WERI-Rb-1 (cell line): ENCODE measurements at regions not wholly inside any gene's neighbourhood (a gene's known extent, or its start where the extent isn't known, plus 50 kb on each side); places are given as distances from the start of the nearest gene placed in this dataset.

Source experiments
- DNase-seq: peaks from one replicate; pipeline ENCODE4 v3.0.0-alpha.2; 2020
- H3K27ac ChIP-seq: fragments of 250-450 bp; sonication (Bioruptor Pico); 2 replicates; pipeline ENCODE4 v1.5.1; 2020; ENCODE audit warnings: mild to moderate bottlenecking, moderate library complexity
- H3K27me3 ChIP-seq: fragments of 250-450 bp; sonication (Bioruptor Pico); 2 replicates; pipeline ENCODE4 v1.5.1; 2021; ENCODE audit warnings: mild to moderate bottlenecking, low read depth, moderate library complexity; ENCODE audit not compliant: insufficient read depth, severe bottlenecking
- H3K36me3 ChIP-seq: fragments of 250-450 bp; sonication (Bioruptor Pico); 2 replicates; pipeline ENCODE4 v1.5.1; 2020; ENCODE audit warnings: mild to moderate bottlenecking, moderate library complexity
- H3K4me3 ChIP-seq: 2 replicates; pipeline ENCODE4 v1.5.1; 2011; ENCODE audit warnings: low read depth, mild to moderate bottlenecking, control low read depth, low read length
- H3K9me3 ChIP-seq: fragments of 250-450 bp; sonication (Bioruptor Pico); 2 replicates; pipeline ENCODE4 v1.5.1; 2021; ENCODE audit warnings: mild to moderate bottlenecking, moderate library complexity; ENCODE audit not compliant: severe bottlenecking
- CTCF ChIP-seq: IDR thresholded peaks from 2 replicates; pipeline ENCODE4 v1.5.1; 2011; ENCODE audit warnings: low read depth, mild to moderate bottlenecking, control low read depth, inconsistent platforms, low read length

GRCh38 chr11:32313477-32313876, 121.9 kb downstream of the WT1 start:
- DNase-seq = no peak
- no peaks in the 10 kb centered on the region for H3K27me3 ChIP-seq
- H3K9me3 ChIP-seq = peaks cover 4% of the 10 kb centered on the region
- no peak overlapping the region for H3K27ac ChIP-seq
- no peaks in the 10 kb centered on the region for H3K36me3 ChIP-seq
- TF ChIP-seq CTCF = no peak
- H3K4me3 ChIP-seq = no peak overlapping the region

GRCh38 chr11:32315121-32315520, 120.2 kb downstream of the WT1 start:
- no peaks in the 10 kb centered on the region for H3K27me3 ChIP-seq
- TF ChIP-seq CTCF = no peak
- H3K4me3 ChIP-seq = no peak overlapping the region
- no peak overlapping the region for H3K27ac ChIP-seq
- DNase-seq = no peak
- H3K36me3 ChIP-seq = no peaks in the 10 kb centered on the region
- H3K9me3 ChIP-seq = peaks cover 4% of the 10 kb centered on the region

- H3K4me3 ChIP-seq = no peak overlapping the region
- no peaks in the 10 kb centered on the region for H3K36me3 ChIP-seq
- peaks cover 4% of the 10 kb centered on the region for H3K9me3 ChIP-seq
- DNase-seq = no peak
- H3K27me3 ChIP-seq = no peaks in the 10 kb centered on the region
- H3K27ac ChIP-seq = no peak overlapping the region
- no peak for TF ChIP-seq CTCF
These were observed 119.1 kb downstream of the WT1 start for GRCh38 chr11:32316232-32316631.

GRCh38 chr11:32316858-32317642, 118.3 kb downstream of the WT1 start:
- Histone ChIP-seq H3K4me3 (no peak overlapping the region), H3K27ac (no peak overlapping the region), H3K27me3 (no peaks in the 10 kb centered on the region), H3K36me3 (no peaks in the 10 kb centered on the region), H3K9me3 (peaks cover 4% of the 10 kb centered on the region)
- no peak for TF ChIP-seq CTCF
- no peak for DNase-seq

- H3K4me3 ChIP-seq = no peak overlapping the region
- TF ChIP-seq CTCF = no peak
- H3K27ac ChIP-seq = no peak overlapping the region
- no peaks in the 10 kb centered on the region for H3K36me3 ChIP-seq
- peaks cover 4% of the 10 kb centered on the region for H3K9me3 ChIP-seq
- H3K27me3 ChIP-seq = no peaks in the 10 kb centered on the region
- no peak for DNase-seq
These were observed 117.7 kb downstream of the WT1 start for GRCh38 chr11:32317643-32318042.
